GM12865 (cell line): ENCODE measurements at regions not wholly inside any gene's neighbourhood (a gene's known extent, or its start where the extent isn't known, plus 50 kb on each side); places are given as distances from the start of the nearest gene placed in this dataset.
A peak's percentile ranks its signal among the peaks of the same experiment; 100 is the strongest.
"Not testable (repeated sequence)": the region's sequence is repeated elsewhere in the genome, so short reads cannot be mapped to it uniquely, and the experiment has no call there.

ENCODE experiments used
- DNase-seq: peaks from one replicate; pipeline ENCODE4 v3.0.0; 2010; ENCODE audit warnings: low read depth
- H3K4me3 ChIP-seq: 2 replicates; pipeline ENCODE4 v1.5.1; 2011; ENCODE audit warnings: mild to moderate bottlenecking, low read depth, low read length, control low read depth
- CTCF ChIP-seq: IDR thresholded peaks from 2 replicates; pipeline ENCODE4 v1.5.1; 2011; ENCODE audit warnings: low read length, control low read depth, low read depth, inconsistent platforms; ENCODE audit not compliant: insufficient read depth; ENCODE audit errors: missing control alignments

- no peak overlapping the region for H3K4me3 ChIP-seq
- no peak for TF ChIP-seq CTCF
- no peak for DNase-seq
Observed at GRCh38 chr6:99814230-99814928, 179.6 kb downstream of the MCHR2 start.

- TF ChIP-seq CTCF, result no peak
- H3K4me3 ChIP-seq, result no peak overlapping the region
Observed at GRCh38 chr6:99816795-99817194, 177.2 kb downstream of the MCHR2 start.

DNA sequence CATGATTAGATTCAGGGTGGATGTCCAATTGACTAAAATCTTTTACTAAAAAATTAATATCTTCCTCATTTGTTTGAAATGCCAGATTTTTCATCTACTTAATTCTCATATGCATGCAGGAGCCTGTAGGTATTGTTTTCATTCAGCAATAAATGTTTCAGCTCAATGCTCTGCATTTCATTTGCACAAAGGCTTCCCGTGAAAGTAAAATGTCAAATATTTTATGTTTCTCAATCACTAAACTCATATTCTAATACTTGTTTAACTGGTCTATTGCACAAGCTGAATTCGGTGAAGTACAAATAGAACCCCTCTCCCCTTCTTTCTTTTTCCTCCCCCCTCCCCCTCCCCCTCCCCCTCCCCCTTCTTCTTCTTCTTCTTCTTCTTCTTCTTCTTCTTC, 175.9 kb downstream of the MCHR2 start:
- H3K4me3 ChIP-seq, result no peak overlapping the region
- no peak for TF ChIP-seq CTCF

More at GRCh38 chr6:99816795-99817194, 177.2 kb downstream of the MCHR2 start:
- no peak for DNase-seq

GRCh38 chr6:99819853-99820252, 174.2 kb downstream of the MCHR2 start:
- TF ChIP-seq CTCF, result no peak
- no peak for DNase-seq

More for the DNA sequence above, 175.9 kb downstream of the MCHR2 start:
- no peak for DNase-seq

GRCh38 chr6:99821164-99821563, 172.9 kb downstream of the MCHR2 start:
- DNase-seq, result no peak
- no peak for TF ChIP-seq CTCF
- H3K4me3 ChIP-seq, result no peak overlapping the region

More at GRCh38 chr6:99819853-99820252, 174.2 kb downstream of the MCHR2 start:
- H3K4me3 ChIP-seq, result no peak overlapping the region

- peak; percentile 57 for DNase-seq
- H3K4me3 ChIP-seq, result 0 out of 2 replicates have a peak overlapping the region, but pooled peaks have one; percentile 10
- peak; percentile 39 for TF ChIP-seq CTCF
Observed at GRCh38 chr6:99822741-99823512, 171.1 kb downstream of the MCHR2 start.

- not testable (repeated sequence) for DNase-seq
- H3K4me3 ChIP-seq, result 0 out of 2 replicates have a peak overlapping the region, but pooled peaks have one; percentile 10
Observed at GRCh38 chr6:99823513-99824235, 170.3 kb downstream of the MCHR2 start.
